Astrocyte of the cerebellum (primary cell): ENCODE measurements at regions not wholly inside any gene's neighbourhood (a gene's known extent, or its start where the extent isn't known, plus 50 kb on each side); places are given as distances from the start of the nearest gene placed in this dataset.

ENCODE experiments used
- DNase-seq: peaks from one replicate; pipeline ENCODE4 v3.0.0-alpha.2; 2011; ENCODE audit warnings: low read depth
- H3K4me3 ChIP-seq: 2 replicates; pipeline ENCODE4 v1.5.1; 2011; ENCODE audit warnings: mild to moderate bottlenecking, low read depth, low read length, moderate library complexity
- in situ Hi-C: cut with HindIII; loops from 2 replicates; pipeline ENCODE4 v1.10.0; 2017; ENCODE audit warnings: low sequenced_read_pairs
- TF ChIP-seq, protein P1 (sequence below): IDR thresholded peaks from 2 replicates; pipeline ENCODE4 v1.5.1; 2012; ENCODE audit warnings: low read length, low read depth, moderate library complexity, mild to moderate bottlenecking; ENCODE audit errors: missing control alignments

DNA sequence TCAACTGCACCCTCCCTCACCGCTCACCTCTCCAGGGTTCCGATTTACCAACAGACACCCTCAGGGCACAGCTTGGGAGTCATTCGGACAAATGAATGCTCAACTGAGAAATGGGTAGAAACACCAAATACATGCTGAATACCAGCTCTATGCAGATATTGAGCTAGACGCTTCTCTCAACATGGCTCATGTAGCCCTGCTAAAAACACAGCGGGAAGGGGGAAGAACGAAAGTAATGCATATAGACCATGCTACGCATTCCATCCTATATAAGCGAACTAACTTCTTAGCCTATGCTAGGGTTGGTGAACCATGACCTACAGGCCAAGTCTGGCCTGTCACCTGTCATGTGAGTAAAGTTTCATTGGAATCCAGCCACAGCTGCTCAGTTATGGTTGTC, 304.0 kb downstream of the UQCRFS1 start:
- in situ Hi-C loops: no loop called here
- H3K4me3 ChIP-seq: no peak overlapping the region
- DNase-seq: no peak
- TF ChIP-seq, protein P1, sequence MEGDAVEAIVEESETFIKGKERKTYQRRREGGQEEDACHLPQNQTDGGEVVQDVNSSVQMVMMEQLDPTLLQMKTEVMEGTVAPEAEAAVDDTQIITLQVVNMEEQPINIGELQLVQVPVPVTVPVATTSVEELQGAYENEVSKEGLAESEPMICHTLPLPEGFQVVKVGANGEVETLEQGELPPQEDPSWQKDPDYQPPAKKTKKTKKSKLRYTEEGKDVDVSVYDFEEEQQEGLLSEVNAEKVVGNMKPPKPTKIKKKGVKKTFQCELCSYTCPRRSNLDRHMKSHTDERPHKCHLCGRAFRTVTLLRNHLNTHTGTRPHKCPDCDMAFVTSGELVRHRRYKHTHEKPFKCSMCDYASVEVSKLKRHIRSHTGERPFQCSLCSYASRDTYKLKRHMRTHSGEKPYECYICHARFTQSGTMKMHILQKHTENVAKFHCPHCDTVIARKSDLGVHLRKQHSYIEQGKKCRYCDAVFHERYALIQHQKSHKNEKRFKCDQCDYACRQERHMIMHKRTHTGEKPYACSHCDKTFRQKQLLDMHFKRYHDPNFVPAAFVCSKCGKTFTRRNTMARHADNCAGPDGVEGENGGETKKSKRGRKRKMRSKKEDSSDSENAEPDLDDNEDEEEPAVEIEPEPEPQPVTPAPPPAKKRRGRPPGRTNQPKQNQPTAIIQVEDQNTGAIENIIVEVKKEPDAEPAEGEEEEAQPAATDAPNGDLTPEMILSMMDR: no peak

DNA sequence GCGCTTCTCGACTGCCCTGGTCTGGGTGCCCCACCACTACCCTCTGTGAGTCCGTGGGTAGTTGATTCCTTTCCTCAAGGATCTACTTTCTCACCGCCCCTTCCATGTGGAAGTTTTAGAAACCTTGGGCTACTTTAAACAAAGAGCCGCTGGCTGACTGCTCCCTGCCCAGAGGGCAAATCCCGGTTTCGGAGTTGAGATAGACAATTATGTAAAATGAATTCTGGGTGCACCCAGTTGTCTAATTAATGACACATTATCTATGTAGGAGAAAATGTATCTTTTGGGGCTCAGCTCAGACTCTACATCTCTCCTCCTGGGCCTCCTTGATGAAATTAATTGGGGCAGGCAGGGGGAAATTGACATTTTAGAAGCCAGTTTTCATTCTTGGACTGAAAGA, 305.4 kb downstream of the UQCRFS1 start:
- in situ Hi-C loops: no loop called here
- DNase-seq: no peak

DNA sequence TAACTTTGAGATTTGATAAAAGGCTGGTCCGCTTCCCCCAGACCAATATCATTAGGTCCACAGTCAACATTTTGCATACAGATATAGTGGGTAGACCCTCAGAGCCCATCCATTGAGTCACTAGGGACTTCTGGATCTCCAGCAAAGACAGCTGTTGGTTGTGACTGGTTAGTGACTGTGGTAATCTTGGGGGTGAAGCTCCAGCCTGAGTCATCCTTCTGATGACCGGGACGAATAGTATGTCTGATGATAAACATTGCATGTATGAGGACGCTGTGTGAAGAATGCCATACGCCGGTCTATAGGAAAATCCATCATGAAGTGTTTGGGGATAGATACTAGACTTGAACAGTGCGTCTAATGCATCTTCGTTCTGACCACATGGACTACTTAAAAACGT, 307.0 kb downstream of the UQCRFS1 start:
- in situ Hi-C loops: no loop called here
- no peak for DNase-seq
- TF ChIP-seq, protein P1: no peak

More for the DNA sequence above, 305.4 kb downstream of the UQCRFS1 start:
- TF ChIP-seq, protein P1: no peak
- no peak overlapping the region for H3K4me3 ChIP-seq

DNA sequence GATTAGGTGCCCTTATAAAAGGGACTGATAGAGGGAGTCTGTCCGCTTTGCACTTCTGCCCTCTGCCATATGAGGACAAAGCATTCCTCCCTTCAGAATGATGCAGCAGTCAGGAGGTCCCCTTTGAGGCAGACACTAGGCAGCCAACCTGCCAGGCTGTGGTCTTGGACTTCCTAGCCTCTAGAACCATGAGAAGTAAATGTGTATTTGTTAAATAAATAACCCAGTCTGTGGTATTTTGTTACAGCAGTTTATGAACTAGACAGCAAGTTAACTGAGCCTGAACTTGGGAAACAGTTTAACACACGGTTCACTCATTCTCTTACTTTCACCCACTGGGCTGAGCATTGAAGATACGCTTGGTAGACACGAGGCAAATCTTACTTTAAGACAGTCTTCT, 313.2 kb downstream of the UQCRFS1 start:
- TF ChIP-seq, protein P1: no peak
- in situ Hi-C loops: no loop called here
- DNase-seq: no peak
- H3K4me3 ChIP-seq: no peak overlapping the region

More for the DNA sequence above, 307.0 kb downstream of the UQCRFS1 start:
- H3K4me3 ChIP-seq: no peak overlapping the region

DNA sequence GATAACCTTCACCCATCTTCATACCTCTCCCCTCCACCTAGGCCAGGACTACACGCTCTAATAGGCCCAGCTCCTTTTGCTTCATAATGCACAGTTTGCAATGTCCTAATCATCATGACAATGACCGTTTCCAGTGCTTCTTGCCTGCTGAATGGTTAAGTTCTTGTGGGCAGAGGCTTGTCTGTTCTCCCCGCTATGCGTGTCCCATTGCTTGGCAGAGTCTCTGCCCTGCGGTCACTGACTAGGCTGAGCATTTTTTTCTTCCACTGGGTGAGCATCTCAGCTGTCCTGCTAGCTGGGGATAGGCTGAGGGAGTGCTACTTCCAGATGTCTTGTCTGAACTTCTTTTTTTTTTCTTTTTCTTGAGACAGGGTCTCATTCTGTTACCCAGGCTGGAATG, 314.7 kb downstream of the UQCRFS1 start:
- TF ChIP-seq, protein P1: no peak
- in situ Hi-C loops: no loop called here
- no peak for DNase-seq
- no peak overlapping the region for H3K4me3 ChIP-seq

DNA sequence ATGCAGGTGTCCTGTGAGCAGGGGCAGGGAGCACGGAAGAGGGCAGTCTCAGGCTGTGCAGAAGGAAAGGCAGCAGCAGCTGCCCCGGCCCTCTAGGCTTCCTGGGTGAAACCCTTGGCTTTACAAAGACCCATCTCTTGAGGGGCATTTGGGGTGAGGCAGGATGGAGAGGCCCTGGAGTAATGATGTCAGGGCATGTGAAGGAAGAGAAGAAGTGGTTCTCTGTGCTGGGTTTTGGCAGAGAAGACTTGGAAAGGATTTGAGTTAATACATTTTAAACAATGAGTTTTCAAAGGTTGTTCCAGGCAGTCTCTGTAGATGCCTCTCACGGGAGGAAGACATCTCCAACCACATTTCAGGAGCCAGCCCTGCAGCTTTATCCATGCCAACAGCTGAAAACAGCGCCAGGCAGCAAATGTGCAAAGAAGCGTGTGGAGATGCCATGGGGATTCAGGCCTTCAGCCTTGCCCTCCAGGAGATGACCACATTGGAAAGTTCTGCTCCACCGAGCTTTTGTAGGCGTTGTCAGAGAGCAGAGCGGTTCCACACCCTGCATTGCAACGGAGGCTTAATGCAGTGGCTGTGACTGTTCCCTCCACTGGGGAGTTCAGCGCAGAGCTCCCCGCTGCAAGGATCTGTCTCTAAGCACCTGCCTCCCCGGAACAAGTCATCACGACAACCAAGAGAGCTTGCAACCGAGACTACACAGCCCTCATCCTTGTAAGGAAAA, 322.8 kb downstream of the UQCRFS1 start:
- TF ChIP-seq, protein P1: no peak
- H3K4me3 ChIP-seq: no peak overlapping the region
- in situ Hi-C loops: no loop called here
- DNase-seq: no peak
